Small intestine (tissue), 7 donors: ENCODE measurements at regions not wholly inside any gene's neighbourhood (a gene's known extent, or its start where the extent isn't known, plus 50 kb on each side); places are given as distances from the start of the nearest gene placed in this dataset.

ENCODE experiments used
- DNase-seq, 2 donors: peaks; one replicate each; pipeline versions ENCODE4 v3.0.0 to v3.0.0-alpha.2; 2013
- FAIRE-seq: peaks from 2 replicates; lab custom pipeline; 2012; peaks lifted over from hg19 to GRCh38; lab: Jason Lieb, UNC
- H3K27ac ChIP-seq, 3 donors: one replicate each; pipeline ENCODE4 v1.5.1; 2013; ENCODE audit warnings: low read length in 2 of 3, mild to moderate bottlenecking in 2 of 3, control low read depth in 1 of 3, inconsistent platforms in 1 of 3, low read depth in 1 of 3, moderate library complexity in 1 of 3
- H3K27me3 ChIP-seq, 3 donors: one replicate each; pipeline ENCODE4 v1.6.1; 2013; ENCODE audit warnings: low read length in 3 of 3, inconsistent platforms in 1 of 3; ENCODE audit not compliant: control insufficient read depth in 3 of 3, insufficient read depth in 3 of 3
- H3K36me3 ChIP-seq, 3 donors: one replicate each; pipeline ENCODE4 v1.6.1; 2013; ENCODE audit warnings: low read length in 3 of 3, inconsistent platforms in 1 of 3, low read depth in 1 of 3, mild to moderate bottlenecking in 1 of 3, moderate library complexity in 1 of 3; ENCODE audit not compliant: control insufficient read depth in 3 of 3, insufficient read depth in 2 of 3
- H3K4me1 ChIP-seq, 3 donors: one replicate each; pipeline ENCODE4 v1.6.1; 2013; ENCODE audit warnings: low read length in 2 of 3, inconsistent platforms in 1 of 3, low read depth in 1 of 3, mild to moderate bottlenecking in 1 of 3, moderate library complexity in 1 of 3; ENCODE audit not compliant: control insufficient read depth in 3 of 3, insufficient read depth in 2 of 3
- H3K4me3 ChIP-seq, 3 donors: one replicate each; pipeline ENCODE4 v1.5.1; 2013; ENCODE audit warnings: low read length in 3 of 3, control low read depth in 1 of 3, inconsistent platforms in 1 of 3, low read depth in 1 of 3, mild to moderate bottlenecking in 1 of 3, moderate library complexity in 1 of 3
- H3K9me3 ChIP-seq, 2 donors: one replicate each; pipeline ENCODE4 v1.6.1; 2013; ENCODE audit warnings: low read depth in 1 of 2, low read length in 1 of 2; ENCODE audit not compliant: control insufficient read depth in 2 of 2, insufficient read depth in 1 of 2
- WGBS, 3 donors: extraction: QIAGEN DNeasy Blood & Tissue Kit; methylation state at CpG; one replicate each; pipeline ENCODE4 v1.1.7; 2013; 5-methylcytosine and 5-hydroxymethylcytosine counted together
- donor health status: healthy with polysubstance abuse.
- donor health status: control.
- donor health status: control.
- donor health status: Bipolar disorder and iron deficiency.
- donor health status: healthy.

- no peak for FAIRE-seq
- no peaks in the 10 kb centered on the region for H3K36me3 ChIP-seq
- no peaks in the 10 kb centered on the region for H3K27me3 ChIP-seq
- H3K4me1 ChIP-seq = no peaks in the 10 kb centered on the region
- H3K27ac ChIP-seq = no peak overlapping the region
- H3K9me3 ChIP-seq = peaks cover 0 to 13% of the 10 kb centered on the region in 2 donors
- no peak overlapping the region for H3K4me3 ChIP-seq
- no peak for DNase-seq
- WGBS, 3 donors = 91 to 96% (median 95%) methylated on average over 4 of the region's 4 CpGs
Observed at GRCh38 chr5:106420102-106420501, 1250.6 kb downstream of the EFNA5 start.

GRCh38 chr5:106418196-106418595 lies 1252.5 kb downstream of the EFNA5 start:
- Histone ChIP-seq H3K4me1 (no peaks in the 10 kb centered on the region), H3K9me3 (peaks cover 0 to 7% of the 10 kb centered on the region in 2 donors), H3K4me3 (no peak overlapping the region), H3K36me3 (no peaks in the 10 kb centered on the region), H3K27ac (no peak overlapping the region), H3K27me3 (no peaks in the 10 kb centered on the region)
- 61 to 82% (median 75%) methylated on average over 2 of the region's 2 CpGs for WGBS, 3 donors
- DNase-seq = no peak
- FAIRE-seq = no peak

- no peak for DNase-seq
- Histone ChIP-seq H3K4me1 (no peaks in the 10 kb centered on the region), H3K27ac (no peak overlapping the region), H3K9me3 (peaks cover 0 to under 1% of the 10 kb centered on the region in 2 donors), H3K4me3 (no peak overlapping the region), H3K36me3 (no peaks in the 10 kb centered on the region), H3K27me3 (no peaks in the 10 kb centered on the region)
- FAIRE-seq = no peak
- WGBS, 3 donors = 88 to 90% (median 88%) methylated on average over 6 of the region's 6 CpGs
Observed at GRCh38 chr5:106417566-106417965, 1253.2 kb downstream of the EFNA5 start.

GRCh38 chr5:106417163-106417562 lies 1253.6 kb downstream of the EFNA5 start:
- H3K36me3 ChIP-seq = no peaks in the 10 kb centered on the region
- H3K9me3 ChIP-seq = no peaks in the 10 kb centered on the region
- DNase-seq (no peak), FAIRE-seq (no peak)
- H3K4me3 ChIP-seq = no peak overlapping the region
- H3K27ac ChIP-seq = no peak overlapping the region
- H3K27me3 ChIP-seq = no peaks in the 10 kb centered on the region
- WGBS, 3 donors = 83 to 90% (median 87%) methylated on average over 21 to 22 of the region's 22 CpGs
- no peaks in the 10 kb centered on the region for H3K4me1 ChIP-seq

- FAIRE-seq (no peak), DNase-seq (no peak)
Observed at GRCh38 chr5:106415541-106415940, 1255.2 kb downstream of the EFNA5 start.

GRCh38 chr5:106414342-106414741 lies 1256.4 kb downstream of the EFNA5 start:
- DNase-seq (no peak), FAIRE-seq (no peak)
- no peaks in the 10 kb centered on the region for H3K36me3 ChIP-seq
- no peak overlapping the region for H3K4me3 ChIP-seq
- no peaks in the 10 kb centered on the region for H3K4me1 ChIP-seq
- H3K9me3 ChIP-seq = no peaks in the 10 kb centered on the region
- no peak overlapping the region for H3K27ac ChIP-seq
- 83 to 90% (median 87%) methylated on average over 2 of the region's 2 CpGs for WGBS, 3 donors
- H3K27me3 ChIP-seq = no peaks in the 10 kb centered on the region

More at GRCh38 chr5:106415541-106415940, 1255.2 kb downstream of the EFNA5 start:
- Histone ChIP-seq H3K36me3 (no peaks in the 10 kb centered on the region), H3K4me3 (no peak overlapping the region), H3K27me3 (no peaks in the 10 kb centered on the region), H3K4me1 (no peaks in the 10 kb centered on the region), H3K27ac (no peak overlapping the region), H3K9me3 (no peaks in the 10 kb centered on the region)
- WGBS, 3 donors = 75 to 82% (median 79%) methylated on average over 4 of the region's 4 CpGs

- no peaks in the 10 kb centered on the region for H3K36me3 ChIP-seq
- no peaks in the 10 kb centered on the region for H3K4me1 ChIP-seq
- no peak overlapping the region for H3K27ac ChIP-seq
- H3K9me3 ChIP-seq = no peaks in the 10 kb centered on the region
- H3K4me3 ChIP-seq = no peak overlapping the region
- FAIRE-seq (no peak), DNase-seq (no peak)
- H3K27me3 ChIP-seq = no peaks in the 10 kb centered on the region
Observed at GRCh38 chr5:106412606-106413005, 1258.1 kb downstream of the EFNA5 start.

- WGBS, 3 donors = 60 to 76% (median 64%) methylated on average over 2 of the region's 2 CpGs
- Histone ChIP-seq H3K4me3 (no peak overlapping the region), H3K27ac (no peak overlapping the region), H3K27me3 (no peaks in the 10 kb centered on the region), H3K4me1 (no peaks in the 10 kb centered on the region), H3K36me3 (no peaks in the 10 kb centered on the region), H3K9me3 (no peaks in the 10 kb centered on the region)
- DNase-seq (no peak), FAIRE-seq (no peak)
Observed at GRCh38 chr5:106408570-106408969, 1262.2 kb downstream of the EFNA5 start.

GRCh38 chr5:106408141-106408540 lies 1262.6 kb downstream of the EFNA5 start:
- H3K4me1 ChIP-seq = no peaks in the 10 kb centered on the region
- no peaks in the 10 kb centered on the region for H3K36me3 ChIP-seq
- no peaks in the 10 kb centered on the region for H3K27me3 ChIP-seq
- H3K9me3 ChIP-seq = no peaks in the 10 kb centered on the region
- no peak overlapping the region for H3K4me3 ChIP-seq
- DNase-seq (no peak), FAIRE-seq (no peak)
- WGBS, 3 donors = 70 to 77% (median 76%) methylated on average over 1 of the region's 1 CpG
- H3K27ac ChIP-seq = no peak overlapping the region
